GM19328 (cell line): ENCODE measurements at regions not wholly inside any gene's neighbourhood (a gene's known extent, or its start where the extent isn't known, plus 50 kb on each side); places are given as distances from the start of the nearest gene placed in this dataset.
"Not testable (repeated sequence)": the region's sequence is repeated elsewhere in the genome, so short reads cannot be mapped to it uniquely, and the experiment has no call there.

Experiments
- ATAC-seq: cut with Tn5 transposase; IDR thresholded peaks from one replicate; pipeline ENCODE4 v1.9.1; 2021; ENCODE audit warnings: mild to moderate bottlenecking, moderate library complexity; ENCODE audit not compliant: unreplicated experiment

- ATAC-seq: no peak
Measured at GRCh38 chr10:56561336-56561735, 200.3 kb upstream of the ZWINT start.

GRCh38 chr10:56551037-56551436 lies 190.0 kb upstream of the ZWINT start:
- no peak for ATAC-seq

DNA sequence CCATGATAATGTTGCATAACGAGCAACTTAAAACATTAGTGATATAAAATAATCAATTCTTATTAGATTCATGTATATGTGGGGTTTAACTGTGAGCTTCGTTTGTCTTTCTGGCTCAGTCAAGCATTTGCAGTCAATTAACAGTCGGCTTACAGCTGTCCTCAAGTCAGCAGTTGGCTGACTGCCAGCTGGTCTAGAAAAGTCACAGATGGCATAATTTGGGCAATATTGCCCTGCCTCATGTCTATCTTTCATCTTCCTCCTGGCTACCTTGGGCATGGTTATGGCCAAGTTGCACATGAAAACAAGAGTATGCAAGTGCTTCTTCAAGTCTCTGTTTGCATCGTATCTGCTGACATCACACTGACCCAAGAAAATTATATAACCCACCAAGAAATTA lies 186.1 kb upstream of the ZWINT start:
- no peak for ATAC-seq

- ATAC-seq: no peak
Measured at GRCh38 chr10:56537984-56538383, 176.9 kb upstream of the ZWINT start.

DNA sequence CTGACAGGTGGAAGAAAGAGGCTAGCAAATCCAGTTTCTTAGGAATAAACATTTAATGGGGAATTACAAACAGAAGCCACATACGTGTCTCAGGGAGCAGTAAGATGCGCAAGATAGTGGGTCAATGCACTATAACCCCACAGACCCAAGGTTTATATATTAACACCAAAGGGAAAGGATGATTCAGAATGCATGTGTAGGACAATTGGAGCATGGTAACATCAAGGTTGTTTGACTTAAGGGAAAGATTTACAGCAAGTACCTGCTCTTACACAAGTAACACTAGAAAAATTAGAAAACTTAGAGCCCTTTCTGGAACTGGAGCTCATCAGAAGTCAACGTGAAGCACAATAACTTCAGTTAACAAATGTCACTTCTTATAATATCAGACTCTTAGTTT lies 161.1 kb upstream of the ZWINT start:
- ATAC-seq: no peak

DNA sequence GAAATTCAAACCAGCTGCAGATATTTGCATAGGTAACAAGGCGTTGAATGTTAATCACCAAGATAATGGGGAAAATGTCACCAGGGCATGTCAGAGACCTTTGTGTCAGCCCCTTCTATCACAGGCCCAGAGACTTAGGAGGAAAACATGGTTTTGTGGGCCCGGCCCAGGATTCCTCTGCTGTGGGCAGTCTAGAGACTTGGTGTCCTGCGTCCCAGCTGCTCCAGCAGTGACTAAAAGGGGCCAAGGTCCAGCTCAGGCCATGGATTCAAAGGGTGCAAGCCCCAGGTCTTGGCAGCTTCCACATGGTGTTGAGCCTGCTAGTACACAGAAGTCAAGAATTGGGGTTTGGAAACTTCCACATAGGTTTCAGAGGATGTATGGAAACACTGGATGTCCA lies 147.5 kb upstream of the ZWINT start:
- ATAC-seq: no peak

DNA sequence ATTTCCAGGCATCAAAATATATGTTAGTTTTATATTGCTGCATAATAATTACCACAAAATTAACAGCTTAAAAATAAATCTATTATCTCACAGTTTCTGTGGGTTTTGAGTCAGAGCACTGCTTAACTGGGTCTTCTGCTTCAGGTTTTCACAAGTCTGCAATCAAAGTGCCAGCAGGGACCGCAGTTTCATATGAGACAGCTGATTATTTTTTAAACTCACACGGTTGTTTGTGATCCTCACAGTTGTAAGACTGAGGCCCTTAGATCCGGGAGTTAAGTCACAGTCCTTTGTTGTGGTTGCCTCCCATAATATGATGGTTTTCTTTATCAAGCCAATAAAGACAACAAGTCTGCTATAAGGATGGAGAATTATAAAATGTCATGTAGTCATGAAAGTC lies 146.0 kb upstream of the ZWINT start:
- ATAC-seq: no peak

DNA sequence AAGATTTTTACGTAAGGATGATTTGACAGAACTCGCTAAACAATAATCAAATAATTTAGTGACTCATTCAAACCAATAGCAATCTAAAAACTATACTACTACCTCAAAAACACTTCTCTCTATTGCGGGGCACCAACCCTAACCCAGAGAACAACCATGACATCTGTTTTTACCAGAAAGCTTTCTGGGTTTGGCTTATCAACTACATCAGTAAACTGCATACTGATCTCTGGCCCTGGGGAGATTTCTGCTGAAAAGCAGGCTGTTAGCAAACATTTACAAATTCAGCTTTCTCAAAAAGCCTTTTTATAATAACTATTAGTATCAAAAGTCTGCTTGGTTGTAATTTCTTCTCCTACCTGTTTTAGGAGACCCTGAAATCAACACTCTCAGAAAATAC lies 144.5 kb upstream of the ZWINT start:
- no peak for ATAC-seq

DNA sequence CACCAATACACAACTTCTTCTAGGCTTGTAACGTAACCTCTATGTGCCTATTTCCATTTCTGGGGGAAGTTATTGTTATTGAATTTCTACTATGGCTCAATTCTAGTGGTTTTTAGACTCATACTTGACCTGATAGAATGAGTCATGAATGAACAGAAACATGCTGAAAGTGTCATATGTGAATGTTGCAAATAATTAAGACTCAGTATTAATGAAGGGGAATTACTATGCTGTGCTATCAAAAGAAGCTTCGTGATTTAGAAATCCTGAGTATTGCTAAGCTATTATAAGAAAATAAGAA lies 135.1 kb upstream of the ZWINT start:
- no peak for ATAC-seq

GRCh38 chr10:56487746-56488145 lies 126.7 kb upstream of the ZWINT start:
- no peak for ATAC-seq

- no peak for ATAC-seq
Measured at GRCh38 chr10:56481521-56482091, 120.5 kb upstream of the ZWINT start.

GRCh38 chr10:56472978-56473377 lies 111.9 kb upstream of the ZWINT start:
- no peak for ATAC-seq

- ATAC-seq: no peak
Measured at GRCh38 chr10:56470701-56471100, 109.6 kb upstream of the ZWINT start.

DNA sequence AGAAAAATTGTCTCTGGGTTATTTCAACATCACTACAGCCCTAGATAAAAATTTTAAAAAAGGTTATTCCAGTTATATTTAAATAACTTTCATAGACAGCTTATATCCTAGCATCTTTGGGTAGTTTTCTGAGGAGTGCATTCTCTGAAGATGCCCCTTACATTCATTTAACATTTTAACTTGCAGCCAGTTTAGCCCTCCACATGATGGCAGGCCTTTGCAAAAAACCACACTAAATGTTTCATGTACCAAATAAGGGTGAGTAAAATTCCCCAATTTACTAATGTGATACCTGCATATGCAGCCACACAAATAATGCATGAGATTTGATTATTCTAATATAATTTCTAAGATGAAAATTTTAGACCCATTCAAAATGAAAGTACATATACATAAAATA lies 108.4 kb upstream of the ZWINT start:
- ATAC-seq: no peak

DNA sequence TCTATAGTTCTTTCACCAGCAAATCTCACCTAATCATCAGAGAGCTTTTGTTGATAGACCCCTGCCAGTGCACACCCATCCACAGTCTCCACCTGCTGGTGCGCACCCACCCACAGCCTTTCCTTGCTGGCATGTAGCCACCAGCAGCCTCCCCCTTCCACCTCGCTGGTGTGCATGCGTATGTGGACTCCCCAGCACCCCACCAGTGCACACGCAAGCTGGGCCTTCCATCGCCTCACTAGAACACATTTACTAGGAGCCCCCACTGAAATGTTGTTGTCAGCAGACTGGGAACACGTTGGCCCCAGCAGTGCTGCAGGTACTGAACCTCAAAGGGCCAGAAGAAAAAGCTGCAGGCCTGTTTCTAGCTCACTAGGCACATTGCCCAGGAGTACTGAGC lies 104.9 kb upstream of the ZWINT start:
- no peak for ATAC-seq

- no peak for ATAC-seq
Measured at GRCh38 chr10:56449770-56450169, 88.7 kb upstream of the ZWINT start.

DNA sequence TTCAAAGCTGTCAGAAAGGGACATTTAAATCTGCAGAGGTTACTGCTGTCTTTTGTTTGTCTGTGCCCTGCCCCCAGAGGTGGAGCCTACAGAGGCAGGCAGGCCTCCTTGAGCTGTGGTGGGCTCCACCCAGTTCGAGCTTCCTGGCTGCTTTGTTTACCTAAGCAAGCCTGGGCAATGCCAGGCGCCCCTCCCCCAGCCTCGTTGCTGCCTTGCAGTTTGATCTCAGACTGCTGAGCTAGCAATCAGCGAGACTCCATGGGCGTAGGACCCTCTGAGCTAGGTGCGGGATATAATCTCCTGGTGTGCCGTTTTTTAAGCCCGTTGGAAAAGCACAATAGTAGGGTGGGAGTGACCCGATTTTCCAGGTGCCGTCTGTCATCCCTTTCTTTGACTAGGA lies 86.6 kb upstream of the ZWINT start:
- ATAC-seq: not testable (repeated sequence)

- not testable (repeated sequence) for ATAC-seq
Measured at GRCh38 chr10:56441337-56441736, 80.3 kb upstream of the ZWINT start.
